Hepatocyte (in vitro differentiated cells): ENCODE measurements at regions not wholly inside any gene's neighbourhood (a gene's known extent, or its start where the extent isn't known, plus 50 kb on each side); places are given as distances from the start of the nearest gene placed in this dataset.

Source experiments
- EZH2 ChIP-seq: fragments of 200-600 bp; sonication (generic); IDR thresholded peaks from 2 replicates; pipeline ENCODE4 v1.6.1; 2016; ENCODE audit warnings: antibody characterized with exemption, mild to moderate bottlenecking, borderline replicate concordance
- EZH2phosphoT487 ChIP-seq: fragments of 200-600 bp; sonication (generic); IDR thresholded peaks from one replicate; pipeline ENCODE4 v1.6.1; 2018; ENCODE audit warnings: antibody characterized with exemption, mild to moderate bottlenecking, low read depth, moderate library complexity; ENCODE audit not compliant: unreplicated experiment, severe bottlenecking
- TF ChIP-seq, protein P1 (sequence below): fragments of 200-600 bp; sonication (generic); IDR thresholded peaks from 2 replicates; pipeline ENCODE4 v1.5.1; 2016; ENCODE audit warnings: antibody characterized with exemption, mild to moderate bottlenecking; ENCODE audit not compliant: poor library complexity

DNA sequence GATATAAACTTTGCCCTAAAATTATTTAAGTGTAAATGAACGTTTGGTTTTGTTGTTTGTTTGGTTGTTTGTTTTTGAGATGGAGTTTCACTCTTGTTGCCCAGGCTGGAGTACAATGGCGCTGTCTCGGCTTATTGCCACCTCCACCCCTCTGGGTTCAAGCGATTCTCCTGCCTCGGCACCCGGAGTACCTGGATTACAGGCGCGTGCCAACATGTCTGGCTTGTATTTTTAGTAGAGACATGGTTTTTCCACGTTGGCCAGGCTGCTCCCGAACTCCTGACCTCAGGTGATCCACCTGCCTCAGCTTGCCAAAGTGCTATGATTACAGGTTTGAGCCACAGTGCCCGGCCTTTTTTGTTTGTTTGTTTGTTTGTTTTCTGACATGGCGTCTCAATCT, 87.9 kb upstream of the CHD2 start:
- TF ChIP-seq, protein P1, sequence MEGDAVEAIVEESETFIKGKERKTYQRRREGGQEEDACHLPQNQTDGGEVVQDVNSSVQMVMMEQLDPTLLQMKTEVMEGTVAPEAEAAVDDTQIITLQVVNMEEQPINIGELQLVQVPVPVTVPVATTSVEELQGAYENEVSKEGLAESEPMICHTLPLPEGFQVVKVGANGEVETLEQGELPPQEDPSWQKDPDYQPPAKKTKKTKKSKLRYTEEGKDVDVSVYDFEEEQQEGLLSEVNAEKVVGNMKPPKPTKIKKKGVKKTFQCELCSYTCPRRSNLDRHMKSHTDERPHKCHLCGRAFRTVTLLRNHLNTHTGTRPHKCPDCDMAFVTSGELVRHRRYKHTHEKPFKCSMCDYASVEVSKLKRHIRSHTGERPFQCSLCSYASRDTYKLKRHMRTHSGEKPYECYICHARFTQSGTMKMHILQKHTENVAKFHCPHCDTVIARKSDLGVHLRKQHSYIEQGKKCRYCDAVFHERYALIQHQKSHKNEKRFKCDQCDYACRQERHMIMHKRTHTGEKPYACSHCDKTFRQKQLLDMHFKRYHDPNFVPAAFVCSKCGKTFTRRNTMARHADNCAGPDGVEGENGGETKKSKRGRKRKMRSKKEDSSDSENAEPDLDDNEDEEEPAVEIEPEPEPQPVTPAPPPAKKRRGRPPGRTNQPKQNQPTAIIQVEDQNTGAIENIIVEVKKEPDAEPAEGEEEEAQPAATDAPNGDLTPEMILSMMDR, result no peak
- TF ChIP-seq EZH2phosphoT487, result no peak
- TF ChIP-seq EZH2, result no peak
